ENCODE measurements at regions not wholly inside any gene's neighbourhood (a gene's known extent, or its start where the extent isn't known, plus 50 kb on each side); places are given as distances from the start of the nearest gene placed in this dataset.

DNA sequence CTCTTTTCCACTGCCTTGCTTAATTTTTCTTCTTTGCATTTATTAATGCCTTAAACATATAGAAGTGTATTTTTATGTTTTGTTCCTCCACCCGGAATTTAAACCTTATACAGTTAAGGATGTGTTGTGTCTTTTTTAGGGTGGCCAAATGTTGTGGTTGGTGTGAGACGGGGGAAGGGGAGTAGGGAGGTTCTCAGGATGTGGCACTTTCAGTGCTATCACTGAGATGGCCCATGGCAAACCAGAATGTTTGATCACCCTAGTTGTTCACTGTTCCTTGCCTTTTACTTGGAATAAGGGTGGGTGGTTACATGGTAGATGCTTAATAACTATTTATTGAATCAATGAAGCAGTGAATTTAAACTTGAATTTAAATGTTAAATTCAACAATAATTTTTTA is 216.0 kb upstream of the SLITRK1 start:
- DNase-seq, result no peak

DNA sequence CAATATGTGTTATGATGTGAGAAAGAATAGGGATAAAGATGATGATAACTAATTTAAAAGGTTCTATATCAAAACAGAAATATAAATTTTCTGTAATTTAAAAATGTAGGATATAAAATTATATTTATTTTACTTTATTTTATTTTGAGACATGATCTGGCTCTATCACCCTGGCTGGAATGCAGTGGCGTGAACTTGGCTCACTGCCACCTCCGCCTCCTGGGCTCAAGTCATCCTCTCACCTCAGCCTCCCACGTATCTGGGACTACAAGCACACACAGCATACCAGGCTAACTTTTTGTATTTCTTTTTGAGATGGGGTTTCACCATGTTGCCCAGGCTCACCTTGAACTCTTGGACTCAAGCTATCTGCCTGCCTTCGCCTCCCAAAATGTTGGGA is 214.9 kb upstream of the SLITRK1 start:
- no peak for DNase-seq

DNA sequence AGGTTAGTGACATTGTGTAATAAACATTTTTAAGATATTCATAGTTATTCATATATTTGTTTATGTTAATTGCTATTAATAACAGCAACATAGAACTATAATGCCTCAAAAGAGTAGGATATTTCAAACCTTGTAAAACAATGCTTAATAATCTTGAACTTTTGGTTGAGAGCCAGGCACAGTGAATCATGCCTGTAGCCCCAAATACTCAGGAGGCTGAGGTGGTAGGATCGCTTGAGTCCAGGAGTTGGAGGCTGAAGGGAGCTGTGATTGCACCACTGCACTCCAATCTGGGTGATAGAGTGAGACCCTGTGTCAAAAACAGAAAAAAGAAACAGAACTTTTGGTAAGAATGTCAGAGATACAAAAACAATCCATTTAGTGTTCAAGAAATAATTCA is 213.9 kb upstream of the SLITRK1 start:
- no peak for DNase-seq

DNA sequence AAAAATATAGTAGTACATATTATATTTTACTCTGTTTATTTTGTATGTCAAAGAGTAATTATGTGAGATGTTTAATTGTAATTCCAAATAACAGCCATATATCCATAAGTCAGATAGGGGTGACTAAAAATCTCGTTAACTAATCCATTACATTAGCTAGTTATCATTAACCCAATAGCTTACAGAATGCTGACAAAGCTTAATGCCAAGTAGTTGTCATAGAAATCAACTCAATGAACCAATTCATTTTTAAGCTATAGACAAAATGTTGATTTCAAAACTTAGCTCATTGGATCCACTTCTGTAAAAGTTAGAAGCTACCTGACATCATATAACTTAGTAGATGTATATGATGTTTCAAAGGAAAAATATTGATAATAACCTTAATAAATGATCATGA is 206.7 kb upstream of the SLITRK1 start:
- no peak for DNase-seq

DNA sequence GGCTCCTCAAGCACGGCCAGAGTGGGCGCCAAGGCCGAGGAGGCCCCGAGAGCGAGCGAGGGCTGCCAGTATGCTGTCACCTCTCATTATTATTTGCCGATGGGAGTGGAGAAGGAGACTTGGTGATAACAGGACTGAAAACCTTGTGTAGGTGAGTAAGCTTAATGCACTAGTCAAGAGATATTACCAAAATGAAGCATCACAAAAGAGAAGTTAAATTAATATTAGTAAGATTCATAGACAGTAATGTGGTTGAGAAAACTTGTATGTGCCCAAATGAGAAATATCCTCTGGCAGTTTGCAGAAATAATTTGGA is 204.5 kb upstream of the SLITRK1 start:
- DNase-seq, result no peak

DNA sequence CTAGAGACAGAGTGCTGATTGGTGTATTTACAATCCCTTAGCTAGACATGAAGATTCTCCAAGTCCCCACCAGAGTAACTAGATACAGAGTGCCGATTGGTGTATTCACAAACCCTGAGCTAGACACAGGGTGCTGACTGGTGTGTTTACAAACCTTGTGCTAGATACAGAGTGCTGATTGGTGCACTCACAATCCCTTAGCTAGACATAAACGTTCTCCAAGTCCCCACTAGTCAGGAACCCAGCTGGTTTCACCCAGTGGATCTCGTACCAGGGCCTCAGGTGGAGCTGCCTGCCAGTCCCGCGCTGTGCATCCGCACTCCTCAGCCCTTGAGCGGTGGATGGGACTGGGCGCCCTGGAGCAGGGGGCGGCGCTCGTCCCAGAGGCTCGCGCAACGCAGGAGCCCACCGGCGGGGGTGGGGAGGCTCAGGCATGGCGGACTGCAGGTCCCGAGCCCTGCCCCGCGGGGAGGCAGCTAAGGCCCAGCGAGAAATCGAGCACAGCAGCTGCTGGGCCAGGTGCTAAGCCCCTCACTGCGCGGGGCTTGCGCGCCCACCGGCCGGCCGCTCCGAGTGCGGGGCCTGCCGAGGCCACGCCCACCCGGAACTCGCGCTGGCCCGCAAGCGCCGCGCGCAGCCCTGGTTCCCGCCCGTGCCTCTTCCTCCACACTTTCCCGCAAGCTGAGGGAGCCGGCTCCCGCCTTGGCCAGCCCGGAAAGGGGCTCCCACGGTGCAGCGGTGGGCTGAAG is 204.0 kb upstream of the SLITRK1 start:
- peak; percentile 62 for DNase-seq

DNA sequence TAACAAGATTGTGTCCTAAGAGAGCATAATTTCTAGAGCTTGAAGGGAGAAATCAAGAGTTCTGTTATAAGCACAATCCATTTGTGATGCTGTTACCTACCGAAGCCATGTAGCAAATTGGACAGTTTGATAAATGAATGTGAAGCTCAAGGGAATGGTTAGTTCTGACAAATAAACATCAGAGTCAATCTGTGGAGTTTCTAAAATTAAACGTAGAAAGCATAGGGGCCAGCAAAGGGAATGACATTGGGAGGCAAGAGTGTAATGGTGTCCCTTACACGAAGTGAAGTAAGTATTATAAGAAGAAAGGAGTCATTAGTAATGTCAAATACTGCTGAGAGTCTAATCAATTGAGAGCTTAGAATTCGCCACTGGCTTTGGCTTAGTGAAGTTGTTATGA is 200.2 kb upstream of the SLITRK1 start:
- DNase-seq, result no peak

DNA sequence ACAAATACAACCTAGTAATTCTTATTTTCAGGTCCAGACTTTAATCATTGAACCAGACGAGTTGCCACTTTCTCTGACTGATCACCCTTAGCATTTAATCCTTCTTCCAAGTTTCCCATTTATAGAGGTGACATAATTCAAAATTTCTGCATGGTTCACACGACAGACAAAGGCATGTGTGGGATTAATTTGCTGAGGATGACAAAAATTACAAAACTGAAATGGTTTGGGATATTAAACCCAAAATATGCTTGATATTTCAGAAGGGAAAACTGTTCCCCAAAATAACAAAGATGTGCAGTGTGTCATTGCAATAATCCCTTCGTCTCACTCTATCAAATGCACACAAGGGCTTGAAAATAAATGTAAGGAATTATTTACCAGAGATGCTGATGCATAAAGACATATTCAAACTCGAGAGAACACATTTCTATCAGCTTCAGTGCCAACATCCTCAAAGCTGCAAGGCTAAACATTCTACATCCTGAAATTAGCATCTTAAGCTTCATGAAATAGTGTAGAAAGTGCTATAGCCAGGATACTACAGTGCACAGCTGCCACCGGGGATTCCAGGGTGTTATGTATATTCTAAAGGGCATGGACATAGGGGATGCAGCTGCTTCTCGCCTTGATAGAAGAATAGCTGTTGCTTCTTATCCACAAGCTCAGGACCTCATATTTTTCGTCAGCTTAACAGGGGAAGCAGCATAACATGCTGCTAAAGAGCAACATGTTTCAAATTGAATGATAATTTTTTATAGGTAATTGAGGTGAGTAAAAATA is 198.7 kb upstream of the SLITRK1 start:
- no peak for DNase-seq

DNA sequence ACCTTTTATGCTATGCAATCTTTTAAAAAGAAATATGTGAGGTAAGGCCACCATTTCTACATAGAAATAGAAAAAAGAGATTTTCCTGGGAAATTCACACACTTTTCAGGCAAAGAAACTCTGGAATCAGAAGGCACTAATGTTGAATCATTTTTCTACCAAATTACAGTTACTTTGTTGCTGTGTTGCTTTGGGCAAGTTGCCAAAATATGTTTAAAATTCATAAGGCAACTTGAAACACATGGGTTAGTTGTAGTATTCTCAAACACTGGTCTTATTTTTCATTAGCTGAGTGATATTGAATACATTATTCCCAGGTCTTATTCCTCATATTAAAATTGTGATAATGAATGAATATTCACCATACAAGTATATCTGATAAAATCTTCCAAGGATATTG is 195.0 kb upstream of the SLITRK1 start:
- DNase-seq, result no peak

DNA sequence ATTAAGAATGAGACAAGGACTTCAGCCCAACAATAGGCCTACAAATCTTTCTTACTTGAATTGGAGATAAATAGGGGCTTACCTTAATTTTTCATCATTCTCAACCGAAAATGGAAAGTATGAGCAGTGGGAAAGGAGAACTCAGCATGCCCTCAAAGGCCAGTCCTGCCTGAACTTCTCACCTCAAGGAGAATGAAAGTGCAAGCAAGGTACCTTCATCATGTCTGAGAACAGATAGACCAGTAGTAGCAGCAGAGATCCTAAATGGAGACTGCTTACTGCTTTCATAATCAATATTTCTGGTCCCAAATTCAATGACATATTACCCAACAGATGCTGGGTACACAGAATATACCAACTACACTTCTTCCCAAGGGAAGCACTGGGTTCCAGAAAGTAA is 194.0 kb upstream of the SLITRK1 start:
- DNase-seq, result no peak

DNA sequence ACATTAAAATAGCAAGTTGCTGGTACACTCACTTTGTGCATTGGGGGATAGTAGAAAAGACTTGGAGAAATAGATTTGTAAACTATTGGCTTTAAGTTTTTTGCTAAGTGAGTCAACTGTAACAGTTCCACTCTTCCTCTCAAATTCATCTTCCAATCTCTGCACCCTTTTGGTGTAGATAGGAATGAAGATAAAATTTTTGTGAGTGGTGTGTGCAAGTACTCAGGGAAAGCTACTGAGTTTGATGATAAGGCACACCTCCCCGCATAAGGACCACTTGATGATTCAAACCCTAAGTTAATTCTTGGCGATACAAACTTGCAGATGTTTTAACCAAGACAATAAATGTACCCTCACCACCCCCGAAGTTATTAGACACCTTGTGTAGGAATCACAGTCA is 168.3 kb upstream of the SLITRK1 start:
- DNase-seq, result no peak

DNA sequence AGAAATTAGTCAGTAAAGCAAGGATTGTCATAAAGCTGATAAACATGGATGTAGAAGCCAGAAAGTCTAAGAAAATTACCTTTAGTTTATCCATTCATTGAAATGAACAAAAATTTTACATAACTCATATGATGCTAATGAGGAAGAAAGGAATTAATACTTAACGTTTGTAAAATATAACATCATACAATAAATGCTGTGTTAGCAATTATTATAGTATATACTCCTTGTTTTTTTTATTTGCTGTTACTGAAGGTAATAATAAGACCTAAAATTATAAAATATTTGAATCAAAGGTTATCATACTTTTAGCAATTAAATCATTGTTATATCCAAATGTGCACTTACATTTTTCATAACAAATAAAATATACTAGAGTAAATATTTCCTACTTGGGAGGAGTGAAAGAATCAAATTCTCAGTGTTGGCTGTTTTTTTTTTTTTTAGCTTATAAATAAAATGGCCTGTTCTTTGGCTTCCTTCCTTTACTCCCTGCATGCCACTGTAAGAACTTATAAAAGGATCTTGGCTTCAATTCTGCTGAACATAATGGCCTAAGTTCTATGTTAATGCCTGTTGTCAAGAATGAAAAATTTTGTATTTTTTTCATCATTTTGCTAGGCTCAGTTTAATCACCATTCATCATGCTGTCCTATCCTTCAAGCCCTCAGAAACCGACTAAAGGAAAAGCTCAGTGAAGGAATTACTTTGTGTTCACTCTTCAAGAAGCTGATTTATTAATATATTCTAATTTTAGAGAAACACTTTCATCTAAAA is 167.4 kb upstream of the SLITRK1 start:
- DNase-seq, result no peak

DNA sequence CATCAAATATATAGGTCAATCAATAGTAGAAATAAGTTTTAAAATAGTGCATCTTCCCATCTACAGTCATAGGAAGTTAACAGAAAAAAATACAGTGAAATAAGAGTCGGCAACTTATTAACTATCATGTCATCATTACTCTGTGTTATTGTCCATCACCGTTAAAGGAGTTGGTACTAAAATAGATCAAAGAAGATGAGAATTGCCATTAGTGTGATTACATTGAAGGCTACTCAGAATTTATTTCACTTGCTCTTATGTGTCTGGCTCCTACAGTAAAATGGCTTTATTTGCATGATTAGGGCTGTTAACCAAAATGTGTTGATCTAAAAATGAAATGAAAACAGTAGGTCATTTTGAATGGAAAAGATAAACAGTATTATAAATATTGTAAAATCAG is 162.5 kb upstream of the SLITRK1 start:
- DNase-seq, result no peak

DNA sequence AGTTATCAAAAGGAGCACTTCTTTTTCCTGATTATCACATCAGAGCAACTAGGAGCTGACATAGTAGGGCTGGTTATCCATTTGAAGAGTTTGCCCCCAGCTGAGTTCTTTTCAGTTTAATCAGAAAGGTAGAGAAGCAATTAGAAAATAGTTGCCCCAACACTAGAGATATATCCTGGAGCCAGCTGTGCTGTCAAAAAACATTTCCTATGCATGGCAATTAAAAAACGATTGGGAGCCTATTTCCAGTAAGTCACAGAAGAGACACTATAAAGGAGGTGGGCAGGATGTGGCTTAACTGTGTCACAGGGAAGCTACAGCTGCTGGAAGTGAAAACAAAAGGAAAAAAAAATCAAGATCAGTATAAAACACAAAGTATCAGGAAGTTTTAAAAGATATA is 155.7 kb upstream of the SLITRK1 start:
- no peak for DNase-seq

DNA sequence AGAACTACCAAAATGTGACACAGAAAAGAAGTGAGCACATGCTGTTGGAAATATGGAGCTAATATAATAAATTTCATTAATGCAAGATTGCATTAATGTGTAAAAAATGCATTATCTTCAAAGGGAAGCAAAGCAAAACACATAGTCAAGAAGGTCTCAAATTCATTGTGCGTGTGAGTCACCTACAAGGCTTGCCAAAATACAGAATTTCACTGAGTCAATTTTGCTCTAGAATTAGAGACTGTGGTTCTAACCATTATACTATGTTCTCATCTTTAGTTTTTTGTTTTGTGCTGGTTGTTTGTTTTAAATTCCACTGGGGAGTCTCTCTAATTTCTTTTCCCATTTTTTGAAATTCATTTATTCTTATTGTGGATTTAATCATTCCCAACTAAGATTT is 149.8 kb upstream of the SLITRK1 start:
- no peak for DNase-seq

DNA sequence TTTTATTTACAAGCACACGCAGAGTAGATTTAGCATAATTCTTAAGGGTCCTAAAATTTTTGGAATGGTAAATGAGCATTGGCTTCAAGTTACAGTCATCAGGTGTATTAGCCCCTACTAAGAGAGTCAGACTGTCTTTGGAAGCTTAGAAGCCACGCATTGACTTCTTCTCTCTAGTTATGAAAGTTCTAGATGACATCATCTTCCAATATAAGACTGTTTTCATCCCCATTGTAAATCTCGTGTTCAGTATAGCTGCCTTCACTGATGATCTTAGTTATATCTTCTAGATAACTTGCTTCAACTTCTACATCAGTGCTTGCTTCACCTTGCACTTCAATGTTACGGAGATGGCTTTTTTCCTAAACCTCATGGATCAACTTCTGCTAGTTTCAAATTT is 148.8 kb upstream of the SLITRK1 start:
- no peak for DNase-seq

DNA sequence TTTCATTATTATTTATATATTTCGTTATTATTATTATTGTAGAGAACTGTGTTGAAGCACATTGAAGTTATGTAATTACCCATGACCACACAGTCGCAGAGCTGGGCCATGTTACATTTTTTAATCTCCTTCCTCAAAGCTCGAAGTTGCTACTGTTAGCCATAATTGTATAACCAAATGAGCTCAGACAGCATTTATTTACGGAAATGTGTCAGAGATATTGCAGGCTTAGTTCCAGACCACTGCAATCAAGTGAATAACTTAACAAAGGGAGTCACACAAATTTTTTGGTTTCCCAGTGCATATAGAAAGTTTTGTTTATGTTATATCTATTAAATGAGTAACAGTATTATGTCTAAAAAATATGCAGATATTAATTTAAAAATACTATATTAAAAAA is 147.1 kb upstream of the SLITRK1 start:
- DNase-seq, result no peak

DNA sequence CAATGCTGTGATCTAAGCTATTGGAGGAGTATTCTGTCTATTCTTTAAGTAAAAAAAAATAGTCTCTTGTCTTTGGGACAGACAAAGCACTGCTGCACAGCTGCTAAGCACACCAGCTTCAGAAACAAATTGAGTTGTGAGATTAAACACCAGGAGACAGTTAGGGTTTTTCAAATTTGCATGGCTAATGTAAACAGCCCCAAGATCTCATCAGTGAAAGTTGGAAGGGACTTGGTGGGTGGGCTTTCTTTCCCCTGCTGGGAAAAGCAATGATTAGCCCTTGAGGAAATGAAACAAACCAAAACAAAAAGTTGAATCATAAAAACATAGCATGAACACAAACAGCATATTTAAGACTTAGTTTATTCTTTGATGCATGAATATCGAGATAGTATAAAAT is 143.6 kb upstream of the SLITRK1 start:
- no peak for DNase-seq

DNA sequence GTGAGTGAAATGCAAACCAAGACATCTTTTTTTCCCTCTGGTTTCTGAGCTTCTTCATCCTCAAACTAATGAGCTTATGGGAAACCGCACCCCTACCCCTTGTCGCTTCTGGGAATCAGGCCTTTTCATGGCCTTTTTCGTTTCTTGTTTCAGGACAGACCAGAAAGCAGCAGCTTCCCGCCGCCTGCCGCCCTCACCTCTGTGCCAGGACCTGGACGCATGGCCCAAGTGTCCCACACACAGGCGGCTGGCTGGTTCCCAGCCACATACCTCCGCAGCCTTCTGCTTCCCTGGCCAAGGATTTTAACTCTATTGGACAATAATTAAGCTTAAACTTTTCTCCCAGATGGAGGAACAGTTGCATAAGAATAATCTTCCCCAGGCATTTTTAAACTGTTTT is 114.1 kb upstream of the SLITRK1 start:
- DNase-seq, result no peak

DNA sequence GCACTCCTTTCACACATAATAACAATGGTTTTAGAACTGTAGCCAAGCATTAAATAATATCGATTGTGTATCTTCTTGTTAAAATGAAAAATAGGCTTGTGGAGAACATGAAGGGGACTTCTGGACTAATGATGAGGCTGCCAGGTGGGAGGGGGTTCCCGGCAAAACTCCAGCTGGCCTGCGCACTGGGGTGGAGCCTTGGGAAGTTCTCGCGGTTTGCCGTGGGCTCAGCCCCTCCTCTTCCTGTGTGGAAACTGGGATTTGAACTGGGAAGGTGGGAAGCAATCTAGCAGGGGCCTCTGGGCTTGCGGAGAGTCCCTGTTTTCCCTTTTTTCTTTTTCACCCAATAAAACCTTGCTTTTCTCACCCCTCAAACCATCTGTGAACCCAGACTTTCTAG is 113.7 kb upstream of the SLITRK1 start:
- DNase-seq, result no peak

DNA sequence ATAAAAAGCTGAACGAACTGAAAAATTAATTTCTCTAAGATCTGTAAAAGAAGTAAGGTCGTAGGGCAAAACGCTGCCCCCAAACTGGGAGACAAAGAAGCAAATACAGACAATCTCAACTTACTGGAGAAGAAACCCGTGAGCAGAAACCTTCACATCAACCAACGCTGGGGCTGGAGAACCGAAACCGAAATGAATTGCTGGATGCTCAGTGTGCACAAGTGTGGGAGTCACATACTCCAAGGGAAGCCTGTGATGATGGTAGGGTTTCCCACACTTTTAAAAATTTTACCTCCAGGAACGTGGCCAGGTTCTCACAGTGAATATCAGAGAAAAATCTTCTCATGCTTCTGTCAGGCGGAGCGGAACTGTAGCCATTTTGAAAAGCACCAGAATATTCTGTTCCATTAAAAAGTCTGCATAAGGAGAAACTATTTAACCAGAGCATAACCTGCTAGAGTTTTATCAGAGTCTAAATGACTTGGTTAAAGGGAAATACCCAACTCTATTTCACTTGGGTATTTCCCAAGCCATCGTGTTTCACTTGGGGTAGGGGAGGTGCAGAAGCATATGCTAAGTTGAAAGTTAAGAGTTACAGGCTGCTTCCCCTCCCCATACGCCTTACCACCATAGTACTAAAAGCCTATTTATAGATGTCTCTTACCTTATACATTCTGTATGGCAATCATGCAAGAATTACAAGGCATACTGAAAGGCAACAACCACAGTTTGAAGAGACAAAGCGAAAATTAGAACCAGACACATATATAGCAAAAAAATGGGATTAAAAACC is 110.5 kb upstream of the SLITRK1 start:
- DNase-seq, result no peak

DNA sequence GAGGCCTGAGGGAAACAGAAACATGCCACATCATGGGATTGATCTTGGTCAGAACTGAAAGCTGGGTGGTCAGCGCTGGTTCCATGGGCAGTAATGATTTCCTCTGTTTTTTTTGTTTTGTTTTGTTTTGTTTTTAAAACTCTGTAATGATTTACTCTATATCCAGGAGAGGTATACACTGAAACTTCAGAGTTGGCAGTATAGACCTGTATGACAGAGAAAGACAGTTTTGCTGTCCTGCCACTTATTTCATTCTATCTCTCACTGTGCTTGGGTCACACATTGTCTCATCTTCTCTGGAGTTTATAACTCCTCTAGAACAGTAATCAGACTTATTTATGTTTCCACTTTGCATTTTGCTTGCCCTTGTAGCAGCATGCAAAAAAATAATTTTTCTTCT is 105.1 kb upstream of the SLITRK1 start:
- DNase-seq, result no peak

DNA sequence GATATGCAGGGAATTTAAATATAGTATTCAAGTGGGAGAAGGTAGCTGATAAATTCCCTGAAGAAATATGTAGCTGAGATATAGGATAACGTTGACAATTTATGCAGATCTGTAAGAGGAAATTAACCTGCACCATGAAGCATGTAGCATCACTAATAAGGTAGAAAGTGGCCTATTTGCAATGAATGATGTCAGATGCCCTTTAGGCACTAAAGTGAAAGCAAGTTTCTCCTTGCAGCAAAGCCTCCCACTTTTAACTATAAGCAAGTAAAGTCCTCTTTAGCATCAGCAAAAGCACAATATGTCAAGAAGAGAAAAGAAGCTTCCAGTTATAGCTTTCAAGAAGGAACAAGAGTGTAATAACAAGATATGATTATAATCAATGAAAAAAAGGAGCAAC is 102.5 kb upstream of the SLITRK1 start:
- no peak for DNase-seq

All from activated effector memory CD4-positive, alpha-beta T cell treated with anti-CD3 and anti-CD28 coated beads, Interleukin-2, amount 50 U/mL, for 16 hours (primary cell).